HG02571 (cell line): ENCODE measurements at regions not wholly inside any gene's neighbourhood (a gene's known extent, or its start where the extent isn't known, plus 50 kb on each side); places are given as distances from the start of the nearest gene placed in this dataset.
"Not testable (repeated sequence)": the region's sequence is repeated elsewhere in the genome, so short reads cannot be mapped to it uniquely, and the experiment has no call there.

Source experiments
- ATAC-seq: cut with Tn5 transposase; IDR thresholded peaks from one replicate; pipeline ENCODE4 v1.9.1; 2021; ENCODE audit warnings: mild to moderate bottlenecking, moderate library complexity; ENCODE audit not compliant: unreplicated experiment

- ATAC-seq = no peak
Observed at GRCh38 chr2:16739778-16740581, 74.3 kb upstream of the CYRIA start.

- no peak for ATAC-seq
Observed at GRCh38 chr2:16738361-16739225, 73.0 kb upstream of the CYRIA start.

GRCh38 chr2:16737812-16738211, 72.2 kb upstream of the CYRIA start:
- no peak for ATAC-seq

GRCh38 chr2:16736633-16737032, 71.0 kb upstream of the CYRIA start:
- ATAC-seq = no peak

DNA sequence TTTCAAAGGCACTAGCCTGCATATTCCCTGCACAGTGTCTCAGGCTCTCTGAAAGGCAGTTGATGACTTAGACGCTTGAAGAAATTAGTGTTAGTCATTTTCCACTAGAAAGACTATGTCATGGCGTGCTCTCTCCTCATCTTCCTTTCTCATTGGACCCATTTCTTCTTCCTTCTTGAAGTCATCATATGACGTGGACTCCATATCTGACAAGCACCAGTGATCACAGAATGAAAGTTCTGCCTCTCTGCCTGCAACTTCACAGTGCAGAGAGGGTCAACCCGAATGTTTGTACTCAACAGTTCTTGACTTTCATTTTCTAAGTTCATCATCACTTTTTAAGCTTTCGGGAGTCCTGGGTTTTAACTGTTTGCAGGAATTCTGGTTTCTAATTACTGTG, 63.7 kb upstream of the CYRIA start:
- ATAC-seq = no peak

DNA sequence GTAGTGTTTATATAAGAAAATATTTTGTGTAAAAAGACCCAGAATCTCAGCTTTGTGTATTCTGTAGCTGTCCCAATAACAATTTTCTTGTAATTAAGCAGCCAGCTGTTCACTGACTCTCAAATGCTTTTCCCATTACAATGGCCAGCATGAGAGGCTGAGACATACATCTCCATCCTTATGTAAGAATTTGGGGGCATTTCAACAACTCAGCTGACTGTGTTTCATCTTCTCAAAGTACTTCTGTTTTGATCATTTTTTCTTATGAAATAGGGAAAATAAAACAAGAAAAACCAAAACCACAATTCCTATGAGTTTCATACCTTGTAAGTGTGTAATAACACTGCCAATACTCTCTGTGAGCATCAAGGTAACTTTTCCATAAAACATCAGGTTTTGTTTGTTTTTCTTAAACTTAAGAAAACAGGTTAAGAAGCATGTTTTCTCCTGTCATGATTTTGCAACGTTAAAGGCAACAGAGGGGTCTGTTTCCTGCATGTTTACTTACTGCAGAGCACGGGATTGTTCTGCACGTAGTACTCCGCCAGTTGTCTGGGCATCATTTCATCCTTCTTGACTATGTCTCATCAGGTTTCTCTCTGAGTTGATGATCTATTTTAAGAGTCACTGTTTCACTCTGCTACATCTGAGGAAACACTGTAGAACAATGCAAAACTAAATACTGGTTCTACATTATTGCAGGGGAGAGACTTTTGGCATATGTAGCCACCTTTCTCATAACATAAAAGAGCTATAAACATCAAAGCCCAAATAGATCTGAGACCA, 62.9 kb upstream of the CYRIA start:
- ATAC-seq = peak; percentile 77

DNA sequence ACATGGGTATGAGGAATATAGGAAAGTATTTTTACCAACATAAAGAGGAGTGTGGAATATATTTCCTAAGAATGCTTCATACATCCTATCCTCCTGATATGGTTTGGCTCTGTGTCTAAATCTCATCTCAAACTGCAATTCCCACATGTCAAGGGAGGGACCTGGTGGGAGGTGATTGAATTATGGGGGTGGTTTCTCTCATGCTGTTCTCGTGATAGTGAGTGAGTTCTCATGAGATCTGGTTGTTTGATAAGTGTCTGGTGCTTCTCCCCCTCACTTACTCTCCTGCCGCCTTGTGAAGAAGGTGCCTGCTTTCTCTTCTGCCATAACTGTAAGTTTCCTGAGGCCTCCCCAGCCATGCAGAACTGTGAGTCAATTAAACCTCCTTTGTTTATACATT, 62.2 kb upstream of the CYRIA start:
- not testable (repeated sequence) for ATAC-seq

- no peak for ATAC-seq
Observed at GRCh38 chr2:16727256-16727655, 61.6 kb upstream of the CYRIA start.

DNA sequence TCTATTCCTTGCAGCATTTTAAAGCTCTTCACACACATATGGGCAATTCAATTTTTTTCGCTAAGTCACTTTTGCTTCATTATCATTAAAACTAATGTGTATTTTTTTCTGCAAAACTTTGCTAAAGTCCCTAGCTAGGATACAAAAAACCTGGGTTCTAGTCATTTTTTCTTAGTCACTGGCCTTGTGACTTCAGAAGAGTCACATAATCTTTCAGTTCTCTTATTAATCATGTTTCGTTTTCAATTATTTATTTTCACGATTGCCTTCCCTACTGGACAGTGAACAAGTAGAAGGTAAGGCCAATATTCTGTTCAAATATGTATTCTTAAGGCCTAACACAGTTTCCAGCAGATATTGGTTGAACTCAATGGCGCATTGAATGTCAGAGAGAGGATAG, 60.9 kb upstream of the CYRIA start:
- ATAC-seq = no peak

GRCh38 chr2:16726147-16726546, 60.5 kb upstream of the CYRIA start:
- ATAC-seq = no peak

DNA sequence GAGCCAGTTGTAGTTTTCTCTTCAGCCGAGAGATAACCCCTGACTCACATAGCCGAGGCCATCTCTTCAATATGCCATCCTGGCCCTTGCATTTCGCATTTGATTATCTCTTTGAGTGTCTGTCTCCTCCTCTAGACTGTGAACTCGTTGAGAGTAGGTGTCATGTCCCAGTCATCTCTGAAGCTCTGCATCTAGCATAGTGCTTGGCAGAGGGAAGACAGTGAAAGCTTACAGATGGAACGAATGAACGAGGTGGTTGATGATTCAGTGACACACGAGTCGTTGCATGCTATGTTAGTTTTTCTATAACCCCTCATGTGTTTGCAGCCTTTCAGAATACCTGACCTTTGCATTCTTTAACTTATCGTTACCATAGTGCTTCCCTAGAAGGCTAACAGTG, 59.9 kb upstream of the CYRIA start:
- no peak for ATAC-seq

DNA sequence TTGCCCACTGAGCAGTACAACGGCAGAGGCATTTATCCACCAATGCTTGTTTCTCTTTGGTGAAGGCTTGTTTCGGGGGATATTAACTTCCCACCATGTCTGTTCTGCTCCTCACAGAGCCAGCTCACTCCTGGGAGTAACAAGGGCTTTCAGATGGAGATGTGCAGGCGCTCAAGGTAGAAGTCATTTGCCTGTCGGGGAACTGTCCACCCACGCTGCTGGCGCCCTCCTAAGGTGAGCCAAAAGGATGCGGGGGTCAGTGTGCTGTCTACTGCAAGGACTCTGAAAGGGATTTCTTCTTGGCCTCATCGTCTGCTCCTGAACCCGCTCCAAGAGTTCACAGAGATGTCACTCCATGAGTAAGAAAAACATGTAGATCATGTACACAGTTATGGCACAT, 57.0 kb upstream of the CYRIA start:
- ATAC-seq = no peak

DNA sequence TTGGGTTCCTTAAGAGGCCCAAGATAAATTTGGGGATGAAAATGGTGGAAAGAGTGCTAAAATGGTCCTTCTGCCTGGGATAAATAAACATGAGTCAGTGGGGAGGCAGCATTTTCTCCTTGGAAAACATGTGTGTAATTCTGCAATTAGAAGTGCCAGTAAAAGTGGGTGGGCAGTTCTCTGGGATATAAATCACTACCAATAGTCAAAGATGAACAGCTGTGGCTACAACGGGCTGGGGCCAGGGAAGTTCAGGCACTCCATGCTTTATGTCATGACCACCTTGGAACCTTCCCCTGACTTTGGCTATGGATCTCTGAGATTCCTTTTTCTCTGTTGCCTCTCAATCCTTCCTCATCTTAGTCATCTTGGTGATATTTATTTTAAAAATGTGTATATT, 56.5 kb upstream of the CYRIA start:
- no peak for ATAC-seq

DNA sequence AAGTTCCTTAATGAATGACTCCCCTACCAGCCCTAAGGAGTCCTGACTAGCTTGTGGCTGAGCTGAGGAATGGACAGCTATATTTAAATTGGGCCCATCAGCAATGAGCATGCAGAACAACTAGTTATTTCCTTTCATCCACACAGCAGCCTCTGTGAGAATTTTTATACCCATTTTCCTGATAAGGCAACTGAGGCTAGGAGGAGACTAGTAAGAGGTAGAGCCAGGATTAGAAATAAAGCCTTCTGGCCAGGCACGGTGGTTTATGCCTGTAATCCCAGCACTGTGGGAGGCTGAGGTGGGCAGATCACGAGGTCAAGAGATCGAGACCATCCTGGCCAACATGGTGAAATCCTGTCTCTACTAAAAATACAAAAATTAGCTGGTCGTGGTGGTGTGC, 55.9 kb upstream of the CYRIA start:
- not testable (repeated sequence) for ATAC-seq

DNA sequence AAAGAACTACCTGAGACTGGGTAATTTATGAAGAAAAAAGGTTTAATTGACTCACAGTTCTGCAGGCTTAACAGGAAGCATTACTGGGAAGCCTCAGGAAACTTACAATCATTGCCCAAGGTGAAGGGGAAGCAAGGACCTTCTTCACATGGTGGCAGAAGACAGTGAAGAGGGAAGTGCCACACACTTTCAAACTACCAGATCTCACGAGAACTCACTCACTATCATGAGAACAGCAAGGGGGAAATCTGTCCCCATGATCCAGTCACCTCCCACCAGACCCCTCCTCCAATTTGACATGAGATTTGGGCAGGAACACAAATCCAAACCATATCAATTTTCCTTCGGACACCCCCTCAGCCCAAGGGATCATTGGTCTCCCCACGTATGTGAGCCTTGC, 55.1 kb upstream of the CYRIA start:
- not testable (repeated sequence) for ATAC-seq

DNA sequence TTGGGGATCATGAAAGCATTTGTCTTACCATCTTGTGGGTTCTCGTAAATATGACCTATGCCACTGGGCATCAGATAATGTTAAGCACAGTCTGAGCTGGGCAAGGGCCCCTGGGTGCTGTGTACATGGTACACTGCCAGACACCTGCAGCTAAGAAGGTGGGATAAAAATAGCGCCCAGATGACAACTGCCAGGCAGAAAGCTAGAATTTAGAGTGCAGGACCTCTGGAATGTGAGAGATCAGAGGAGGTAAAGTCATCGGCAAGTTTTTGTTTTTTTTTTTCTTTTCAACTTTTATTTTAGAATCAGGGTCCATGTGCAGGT, 53.8 kb upstream of the CYRIA start:
- ATAC-seq = no peak

DNA sequence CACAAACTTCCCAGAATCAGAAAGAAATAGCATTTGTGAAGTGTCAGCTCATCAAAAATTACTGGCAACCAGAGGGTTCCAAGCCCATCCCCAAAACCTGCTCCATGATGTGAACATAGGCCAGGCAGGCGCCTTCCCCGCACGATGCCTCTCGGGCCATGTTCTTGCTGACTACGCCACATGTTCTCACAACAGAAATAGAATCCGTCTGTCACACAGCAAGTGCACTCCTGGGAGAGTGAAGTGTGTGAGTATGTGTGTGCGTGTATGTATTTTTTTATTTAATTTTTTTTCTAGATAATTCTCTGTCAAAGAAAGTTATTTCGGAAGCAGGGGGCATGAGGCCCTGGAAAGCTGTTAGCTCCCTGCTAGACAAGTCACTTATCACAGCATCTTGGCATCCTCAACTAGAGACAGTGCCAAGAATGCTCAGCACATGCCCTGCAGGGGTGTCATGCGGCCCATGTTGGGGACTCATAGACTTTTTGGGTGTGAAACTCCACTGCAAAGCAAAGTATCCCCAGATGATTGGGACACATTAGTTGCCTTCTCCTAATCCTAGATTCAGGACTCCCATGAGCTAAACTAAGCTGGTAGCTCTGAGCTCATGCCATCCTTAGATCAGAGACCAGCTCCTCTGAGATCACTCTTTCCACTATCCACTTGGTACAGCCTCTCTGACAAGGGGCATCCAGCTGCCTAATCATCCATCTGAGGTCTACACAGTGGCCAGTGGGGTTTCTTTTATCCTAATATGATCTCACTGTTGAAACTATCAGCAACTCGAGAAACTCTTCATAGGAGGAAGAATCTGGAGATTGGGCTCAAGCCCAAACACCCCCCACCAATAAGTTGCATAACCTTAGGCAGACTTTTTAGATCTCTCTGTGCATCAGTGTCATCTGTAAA, 53.2 kb upstream of the CYRIA start:
- no peak for ATAC-seq

DNA sequence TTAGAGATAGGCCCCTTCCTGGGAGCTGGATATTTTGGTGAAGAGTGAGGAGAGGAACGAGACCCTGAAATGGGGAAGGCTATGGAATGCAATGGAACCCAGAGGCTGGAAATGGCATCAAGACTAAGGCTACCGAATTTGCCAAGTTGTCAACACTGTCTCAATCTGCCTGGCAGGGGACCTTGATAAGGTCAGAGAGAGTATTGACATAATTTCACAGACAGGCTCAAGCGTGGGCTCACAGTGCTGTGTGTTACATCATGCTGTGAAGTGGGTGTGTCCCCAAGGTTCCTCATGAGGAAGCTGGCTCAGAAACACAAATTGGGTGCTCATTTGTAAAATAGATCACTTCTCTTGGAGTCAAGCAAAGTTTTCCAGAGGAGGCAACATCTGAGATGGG, 51.8 kb upstream of the CYRIA start:
- ATAC-seq = no peak

DNA sequence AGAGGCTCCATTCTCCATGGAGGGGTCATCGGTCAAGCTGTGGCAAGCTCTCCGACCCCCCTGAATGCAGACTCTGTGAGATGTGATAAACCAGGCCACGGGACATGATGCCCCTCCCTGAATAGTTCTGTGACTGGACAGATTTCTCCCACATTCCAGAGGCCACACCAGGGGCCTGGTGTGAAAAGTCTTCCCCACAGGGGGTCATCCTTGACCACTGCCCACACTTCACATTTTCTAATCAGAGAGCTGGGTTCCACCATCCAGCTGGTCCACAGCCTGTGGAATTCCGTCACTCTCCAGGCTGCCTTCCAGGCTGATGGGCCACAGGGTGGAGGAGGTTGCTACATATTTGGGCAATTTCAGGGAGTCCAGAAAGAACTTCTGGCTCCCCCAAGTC, 51.3 kb upstream of the CYRIA start:
- no peak for ATAC-seq

DNA sequence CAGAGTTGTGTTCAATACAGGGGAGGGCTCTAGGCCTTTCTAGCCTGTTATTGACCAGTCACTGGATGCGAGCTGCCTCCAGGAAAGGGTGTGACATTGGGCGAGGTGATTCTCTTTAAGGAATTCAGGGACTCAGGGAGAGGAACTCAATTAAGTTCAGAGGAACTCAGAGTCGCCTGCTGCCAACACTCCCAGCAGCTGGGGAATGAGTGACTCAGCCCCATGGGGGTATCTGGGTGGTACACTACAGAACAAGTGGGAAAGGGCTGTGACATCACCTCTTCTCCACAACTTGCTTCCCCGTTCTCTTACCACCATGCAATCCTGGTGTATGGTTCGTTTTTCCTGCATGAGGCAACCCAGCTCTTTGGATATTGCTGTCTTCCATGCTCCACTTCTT, 50.4 kb upstream of the CYRIA start:
- ATAC-seq = no peak
